ENCODE measurements at regions not wholly inside any gene's neighbourhood (a gene's known extent, or its start where the extent isn't known, plus 50 kb on each side); places are given as distances from the start of the nearest gene placed in this dataset.

GRCh38 chr22:44423556-44424358, 74.3 kb downstream of the RTL6 start:
- DNase-seq, result no peak

GRCh38 chr22:44422746-44423380, 75.2 kb downstream of the RTL6 start:
- DNase-seq, result no peak

- no peak for DNase-seq
Measured at GRCh38 chr22:44419429-44419828, 78.6 kb downstream of the RTL6 start.

- DNase-seq, result no peak
Measured at GRCh38 chr22:44413211-44413610, 84.8 kb downstream of the RTL6 start.

GRCh38 chr22:44412136-44412731, 85.8 kb downstream of the RTL6 start:
- DNase-seq, result no peak

- no peak for DNase-seq
Measured at GRCh38 chr22:44411226-44412135, 86.6 kb downstream of the RTL6 start.

GRCh38 chr22:44410451-44410991, 87.5 kb downstream of the RTL6 start:
- no peak for DNase-seq

GRCh38 chr22:44409974-44410316, 88.1 kb downstream of the RTL6 start:
- DNase-seq, result no peak

- no peak for DNase-seq
Measured at GRCh38 chr22:44409211-44409973, 88.6 kb downstream of the RTL6 start.

- no peak for DNase-seq
Measured at GRCh38 chr22:44408829-44409192, 89.2 kb downstream of the RTL6 start.

- DNase-seq, result no peak
Measured at GRCh38 chr22:44407987-44408828, 89.8 kb downstream of the RTL6 start.

- DNase-seq, result no peak
Measured at GRCh38 chr22:44407171-44407986, 90.7 kb downstream of the RTL6 start.

- DNase-seq, result no peak
Measured at GRCh38 chr22:44406341-44407170, 91.5 kb downstream of the RTL6 start.

GRCh38 chr22:44405661-44406060, 92.4 kb downstream of the RTL6 start:
- no peak for DNase-seq

GRCh38 chr22:44404341-44405020, 91.7 kb upstream of the SHISAL1 start:
- DNase-seq, result no peak

- DNase-seq, result no peak
Measured at GRCh38 chr22:44403602-44404329, 91.0 kb upstream of the SHISAL1 start.

- no peak for DNase-seq
Measured at GRCh38 chr22:44403166-44403565, 90.4 kb upstream of the SHISAL1 start.

Measured in fibroblast of skin of abdomen (primary cell).